ENCODE measurements at regions not wholly inside any gene's neighbourhood (a gene's known extent, or its start where the extent isn't known, plus 50 kb on each side); places are given as distances from the start of the nearest gene placed in this dataset.

DNA sequence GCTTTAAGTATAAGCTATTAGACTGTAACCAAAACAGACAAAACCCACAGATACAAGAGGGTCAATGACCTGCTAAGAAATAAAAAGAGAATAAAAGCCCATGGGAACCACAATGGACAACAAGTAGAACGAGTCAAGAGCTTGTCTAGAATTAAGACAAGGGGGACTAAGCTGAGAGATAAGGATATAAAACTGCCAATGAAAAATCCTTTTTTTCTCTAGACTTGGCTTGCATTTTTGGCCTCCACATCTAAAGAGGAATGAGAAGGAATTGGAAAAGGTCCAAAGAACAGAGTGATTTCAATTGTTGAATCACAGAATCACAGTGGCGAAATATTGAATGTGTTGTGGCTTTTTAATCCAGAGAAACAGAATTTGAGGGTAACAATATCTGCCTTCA lies 135.7 kb downstream of the QDPR start:
- DNase-seq = no peak
- no peaks in the 10 kb centered on the region for H3K36me3 ChIP-seq
- H3K4me1 ChIP-seq = no peaks in the 10 kb centered on the region
- no peak overlapping the region for H3K4me3 ChIP-seq
- TF ChIP-seq CTCF (IDR thresholded peaks at IDR 0.05) (no peak), POLR2A (IDR thresholded peaks at IDR 0.05) (no peak)
- H3K27ac ChIP-seq = no peak overlapping the region
- H3K9me3 ChIP-seq = no peaks in the 10 kb centered on the region
- no peaks in the 10 kb centered on the region for H3K27me3 ChIP-seq

DNA sequence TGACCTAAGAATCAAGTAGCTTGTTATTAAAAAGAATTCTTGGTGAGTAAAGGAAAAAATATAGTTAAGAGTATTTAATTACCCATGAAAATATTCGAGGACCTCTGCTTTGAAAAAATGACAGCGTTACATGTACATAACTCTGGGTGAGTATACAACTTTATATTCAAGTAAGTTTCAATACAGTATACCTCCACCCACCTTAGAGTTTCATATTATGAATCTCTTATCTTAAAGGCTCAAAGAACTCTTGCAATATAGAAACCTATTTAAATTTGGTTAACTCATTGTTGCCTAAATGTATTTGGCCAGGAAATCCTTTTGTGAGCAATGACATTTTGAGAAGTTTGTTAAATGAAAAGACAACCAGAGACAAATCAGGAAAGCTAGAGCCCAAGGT lies 138.2 kb downstream of the QDPR start:
- Histone ChIP-seq H3K4me1 (no peaks in the 10 kb centered on the region), H3K9me3 (no peaks in the 10 kb centered on the region), H3K27me3 (no peaks in the 10 kb centered on the region), H3K4me3 (no peak overlapping the region), H3K36me3 (no peaks in the 10 kb centered on the region), H3K27ac (no peak overlapping the region)
- no peak for DNase-seq
- TF ChIP-seq POLR2A (IDR thresholded peaks at IDR 0.05) (no peak), CTCF (IDR thresholded peaks at IDR 0.05) (no peak)

- no peak overlapping the region for H3K27ac ChIP-seq
- H3K36me3 ChIP-seq = no peaks in the 10 kb centered on the region
- no peaks in the 10 kb centered on the region for H3K27me3 ChIP-seq
- no peak overlapping the region for H3K4me3 ChIP-seq
- TF ChIP-seq POLR2A (IDR thresholded peaks at IDR 0.05) (no peak), CTCF (IDR thresholded peaks at IDR 0.05) (no peak)
- no peak for DNase-seq
- no peaks in the 10 kb centered on the region for H3K9me3 ChIP-seq
- no peaks in the 10 kb centered on the region for H3K4me1 ChIP-seq
Measured at GRCh38 chr4:17370818-17371217, 141.1 kb downstream of the QDPR start.

DNA sequence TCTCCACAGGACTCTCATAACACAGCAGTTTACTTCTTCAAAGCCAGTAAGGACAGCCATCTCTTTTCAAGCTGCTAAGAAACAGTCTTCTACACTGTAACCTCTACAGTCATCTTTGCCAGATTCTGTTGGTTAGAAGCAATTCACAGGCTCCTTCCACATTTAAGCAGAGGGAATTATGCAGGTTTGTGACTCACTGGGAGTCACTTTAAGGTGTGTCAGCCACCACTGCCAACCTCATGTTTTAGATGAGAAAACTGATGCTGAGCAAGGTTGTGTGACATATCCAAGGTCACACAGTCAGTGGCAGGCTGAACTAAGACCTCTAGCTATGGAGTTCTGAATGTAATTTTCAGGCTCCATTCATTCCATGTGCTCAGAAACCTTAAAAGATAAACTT lies 143.5 kb downstream of the QDPR start:
- no peak overlapping the region for H3K4me3 ChIP-seq
- DNase-seq = no peak
- TF ChIP-seq CTCF (IDR thresholded peaks at IDR 0.05) = no peak
- no peak for TF ChIP-seq POLR2A (IDR thresholded peaks at IDR 0.05)

DNA sequence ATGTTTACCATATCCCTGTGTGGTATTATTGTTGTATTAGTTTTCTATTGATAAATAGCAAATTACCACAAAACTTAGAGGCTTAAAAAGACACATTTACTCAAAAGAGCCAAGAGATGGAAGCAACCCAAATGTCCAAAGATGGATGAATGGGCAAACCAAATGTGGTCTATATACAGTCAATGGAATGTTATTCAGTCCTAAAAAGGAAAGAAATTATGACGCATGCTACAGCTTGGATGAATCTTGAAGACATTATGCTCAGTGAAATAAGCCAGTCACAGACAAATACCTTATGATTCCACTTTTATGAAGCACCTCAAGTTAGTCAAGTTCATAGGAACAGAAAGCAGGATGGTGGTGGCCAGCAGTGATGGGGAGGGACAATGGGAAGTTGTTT lies 144.7 kb downstream of the QDPR start:
- Histone ChIP-seq H3K27me3 (no peaks in the 10 kb centered on the region), H3K4me1 (no peaks in the 10 kb centered on the region), H3K9me3 (no peaks in the 10 kb centered on the region), H3K36me3 (no peaks in the 10 kb centered on the region), H3K27ac (no peak overlapping the region), H3K4me3 (no peak overlapping the region)
- TF ChIP-seq POLR2A (IDR thresholded peaks at IDR 0.05) = no peak
- no peak for DNase-seq

More for the DNA sequence above, 143.5 kb downstream of the QDPR start:
- H3K27ac ChIP-seq = no peak overlapping the region
- H3K27me3 ChIP-seq = no peaks in the 10 kb centered on the region
- H3K36me3 ChIP-seq = no peaks in the 10 kb centered on the region
- H3K9me3 ChIP-seq = no peaks in the 10 kb centered on the region
- H3K4me1 ChIP-seq = no peaks in the 10 kb centered on the region

GRCh38 chr4:17366496-17366895 lies 145.4 kb downstream of the QDPR start:
- H3K27me3 ChIP-seq = no peaks in the 10 kb centered on the region
- H3K27ac ChIP-seq = no peak overlapping the region
- H3K36me3 ChIP-seq = no peaks in the 10 kb centered on the region
- no peak for DNase-seq
- no peak for TF ChIP-seq POLR2A (IDR thresholded peaks at IDR 0.05)
- TF ChIP-seq CTCF (IDR thresholded peaks at IDR 0.05) = no peak
- H3K4me1 ChIP-seq = no peaks in the 10 kb centered on the region
- no peaks in the 10 kb centered on the region for H3K9me3 ChIP-seq
- no peak overlapping the region for H3K4me3 ChIP-seq
